ENCODE measurements at regions not wholly inside any gene's neighbourhood (a gene's known extent, or its start where the extent isn't known, plus 50 kb on each side); places are given as distances from the start of the nearest gene placed in this dataset.

- peak; percentile 57 for TF ChIP-seq ZNF574 (CRISPR knock-in tag; IDR thresholded peaks at IDR 0.05)
- peak; percentile 72 for TF ChIP-seq NFYC (CRISPR knock-in tag; IDR thresholded peaks at IDR 0.05)
- TF ChIP-seq, protein P1, sequence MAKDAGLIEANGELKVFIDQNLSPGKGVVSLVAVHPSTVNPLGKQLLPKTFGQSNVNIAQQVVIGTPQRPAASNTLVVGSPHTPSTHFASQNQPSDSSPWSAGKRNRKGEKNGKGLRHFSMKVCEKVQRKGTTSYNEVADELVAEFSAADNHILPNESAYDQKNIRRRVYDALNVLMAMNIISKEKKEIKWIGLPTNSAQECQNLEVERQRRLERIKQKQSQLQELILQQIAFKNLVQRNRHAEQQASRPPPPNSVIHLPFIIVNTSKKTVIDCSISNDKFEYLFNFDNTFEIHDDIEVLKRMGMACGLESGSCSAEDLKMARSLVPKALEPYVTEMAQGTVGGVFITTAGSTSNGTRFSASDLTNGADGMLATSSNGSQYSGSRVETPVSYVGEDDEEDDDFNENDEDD (CRISPR knock-in tag; IDR thresholded peaks at IDR 0.05; ENCODE audit: borderline replicate concordance): peak; percentile 91; the same call in 1 of the 2 replicates
- 0 out of 2 replicates have a peak, but pooled peaks have one; percentile 14 for TF ChIP-seq ZNF232 (CRISPR knock-in tag; IDR thresholded peaks at IDR 0.05; ENCODE audit: borderline replicate concordance)
- peak; percentile 63; the same call in 1 of the 2 replicates for TF ChIP-seq ARID4A (CRISPR knock-in tag; IDR thresholded peaks at IDR 0.05; ENCODE audit: borderline replicate concordance)
- TF ChIP-seq, protein P2, sequence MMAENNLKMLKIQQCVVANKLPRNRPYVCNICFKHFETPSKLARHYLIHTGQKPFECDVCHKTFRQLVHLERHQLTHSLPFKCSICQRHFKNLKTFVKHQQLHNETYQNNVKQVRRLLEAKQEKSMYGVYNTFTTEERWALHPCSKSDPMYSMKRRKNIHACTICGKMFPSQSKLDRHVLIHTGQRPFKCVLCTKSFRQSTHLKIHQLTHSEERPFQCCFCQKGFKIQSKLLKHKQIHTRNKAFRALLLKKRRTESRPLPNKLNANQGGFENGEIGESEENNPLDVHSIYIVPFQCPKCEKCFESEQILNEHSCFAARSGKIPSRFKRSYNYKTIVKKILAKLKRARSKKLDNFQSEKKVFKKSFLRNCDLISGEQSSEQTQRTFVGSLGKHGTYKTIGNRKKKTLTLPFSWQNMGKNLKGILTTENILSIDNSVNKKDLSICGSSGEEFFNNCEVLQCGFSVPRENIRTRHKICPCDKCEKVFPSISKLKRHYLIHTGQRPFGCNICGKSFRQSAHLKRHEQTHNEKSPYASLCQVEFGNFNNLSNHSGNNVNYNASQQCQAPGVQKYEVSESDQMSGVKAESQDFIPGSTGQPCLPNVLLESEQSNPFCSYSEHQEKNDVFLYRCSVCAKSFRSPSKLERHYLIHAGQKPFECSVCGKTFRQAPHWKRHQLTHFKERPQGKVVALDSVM (CRISPR knock-in tag; IDR thresholded peaks at IDR 0.05): peak; percentile 55; the same call in 1 of the 2 replicates
- 0 out of 2 replicates have a peak, but pooled peaks have one; percentile 32 for TF ChIP-seq ZNF709 (CRISPR knock-in tag; IDR thresholded peaks at IDR 0.05)
- peak; percentile 55; the same call in 1 of the 2 replicates for TF ChIP-seq ZNF768 (CRISPR knock-in tag; IDR thresholded peaks at IDR 0.05)
- TF ChIP-seq ZIK1 (CRISPR knock-in tag; IDR thresholded peaks at IDR 0.05; ENCODE audit: borderline replicate concordance, low read depth): peak; percentile 34; the same call in 1 of the 2 replicates
Measured at GRCh38 chr17:30731210-30732132, 93.0 kb downstream of the CRLF3 start (continued).
